OCI-LY1 (cell line): ENCODE measurements at regions not wholly inside any gene's neighbourhood (a gene's known extent, or its start where the extent isn't known, plus 50 kb on each side); places are given as distances from the start of the nearest gene placed in this dataset.
"Not testable (repeated sequence)": the region's sequence is repeated elsewhere in the genome, so short reads cannot be mapped to it uniquely, and the experiment has no call there.

Experiments used
- H2AFZ ChIP-seq: fragments of 200-600 bp; sonication (generic), shearing (Covaris generic); 2 replicates; pipeline ENCODE4 v1.6.0; 2014; ENCODE audit warnings: antibody characterized with exemption, mild to moderate bottlenecking, low read length
- H3F3A ChIP-seq: fragments of 200-600 bp; sonication (generic), shearing (Covaris generic); 2 replicates; pipeline ENCODE4 v1.6.0; 2014; ENCODE audit warnings: mild to moderate bottlenecking, antibody characterized with exemption, low read length, moderate library complexity; ENCODE audit not compliant: insufficient read depth
- H3K27ac ChIP-seq: fragments of 200-600 bp; sonication (generic); 2 replicates; pipeline ENCODE4 v1.5.1; 2014; ENCODE audit warnings: low read length, mixed run types, mild to moderate bottlenecking, low read depth; ENCODE audit not compliant: poor library complexity, severe bottlenecking
- H3K27me3 ChIP-seq: fragments of 200-600 bp; sonication (generic); 2 replicates; pipeline ENCODE4 v1.6.0; 2014; ENCODE audit warnings: antibody characterized with exemption, mild to moderate bottlenecking, low read length, moderate library complexity; ENCODE audit not compliant: insufficient read depth
- H3K36me3 ChIP-seq: fragments of 200-600 bp; sonication (generic); 2 replicates; pipeline ENCODE4 v1.6.1; 2014; ENCODE audit warnings: mild to moderate bottlenecking, antibody characterized with exemption, low read length, moderate library complexity, mixed read lengths; ENCODE audit not compliant: insufficient read depth
- H3K4me1 ChIP-seq: fragments of 200-600 bp; sonication (generic); 2 replicates; pipeline ENCODE4 v1.5.1; 2014; ENCODE audit warnings: mild to moderate bottlenecking, low read length, moderate library complexity; ENCODE audit not compliant: insufficient read depth, severe bottlenecking
- H3K4me2 ChIP-seq: fragments of 200-600 bp; sonication (generic), shearing (Covaris generic); 2 replicates; pipeline ENCODE4 v1.6.1; 2014; ENCODE audit warnings: low read length
- H3K4me3 ChIP-seq: fragments of 200-600 bp; sonication (generic); 2 replicates; pipeline ENCODE4 v1.5.1; 2014; ENCODE audit warnings: low read length, low read depth, mild to moderate bottlenecking, mixed read lengths; ENCODE audit not compliant: poor library complexity, severe bottlenecking
- H3K79me2 ChIP-seq: fragments of 200-600 bp; shearing (Covaris generic); 2 replicates; pipeline ENCODE4 v1.6.1; 2016; ENCODE audit warnings: mixed run types, low read length, mixed read lengths; ENCODE audit not compliant: insufficient read depth
- H3K9ac ChIP-seq: fragments of 200-600 bp; sonication (generic), shearing (Covaris generic); 2 replicates; pipeline ENCODE4 v1.6.1; 2014; ENCODE audit warnings: mild to moderate bottlenecking, low read length, mixed read lengths
- H3K9me2 ChIP-seq: fragments of 200-600 bp; sonication (generic), shearing (Covaris generic); 2 replicates; pipeline ENCODE4 v1.6.1; 2014; ENCODE audit warnings: low read depth, mild to moderate bottlenecking, low read length, mixed read lengths
- H3K9me3 ChIP-seq: fragments of 200-600 bp; shearing (Covaris generic); 2 replicates; pipeline ENCODE4 v1.6.1; 2014; ENCODE audit warnings: low read length, mixed read lengths
- H4K20me1 ChIP-seq: fragments of 200-600 bp; sonication (generic), shearing (Covaris generic); 2 replicates; pipeline ENCODE4 v1.6.0; 2016; ENCODE audit warnings: mild to moderate bottlenecking, low read length; ENCODE audit not compliant: insufficient read depth
- EZH2 ChIP-seq: fragments of 200-600 bp; sonication (generic), shearing (Covaris generic); IDR thresholded peaks from 2 replicates; pipeline ENCODE4 v1.8.0; 2017; ENCODE audit warnings: borderline replicate concordance, mixed run types, mild to moderate bottlenecking, antibody characterized with exemption, low read length, moderate library complexity, mixed read lengths
- TF ChIP-seq, protein P1 (sequence below): fragments of 200-600 bp; sonication (generic), shearing (Covaris generic); IDR thresholded peaks from 2 replicates; pipeline ENCODE4 v1.5.1; 2017; ENCODE audit warnings: mild to moderate bottlenecking, antibody characterized with exemption, low read length, moderate library complexity, mixed read lengths

DNA sequence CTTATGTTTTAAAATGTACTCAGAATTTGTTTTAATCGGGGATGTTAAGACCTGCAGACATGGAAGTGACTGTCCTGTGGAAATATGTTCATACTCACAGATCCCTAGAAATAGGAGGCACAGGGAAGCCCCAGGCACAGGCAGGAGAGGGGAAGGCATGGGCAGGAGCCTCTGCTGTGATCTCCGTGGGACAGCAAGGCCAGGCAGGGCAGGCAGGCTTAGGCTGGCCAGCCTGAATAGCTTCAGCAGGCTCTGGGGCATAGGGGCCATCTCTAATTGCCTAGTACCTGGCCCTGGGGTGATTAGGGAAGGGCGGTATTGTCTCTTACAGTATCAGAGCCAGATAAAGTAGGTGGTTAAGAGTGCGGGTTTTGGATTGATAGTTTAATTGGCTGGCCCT lies 59.8 kb upstream of the PLEKHG4B start:
- H3K9me3 ChIP-seq, result no peaks in the 10 kb centered on the region
- H3K27ac ChIP-seq, result no peak overlapping the region
- H3K4me2 ChIP-seq, result peak overlapping the region; percentile 49
- H3K9me2 ChIP-seq, result no peaks in the 10 kb centered on the region
- H3K27me3 ChIP-seq, result no peaks in the 10 kb centered on the region
- H3K4me1 ChIP-seq, result peaks cover 32% of the 10 kb centered on the region
- H3K9ac ChIP-seq, result peak overlapping the region; percentile 55
- no peaks in the 10 kb centered on the region for H3F3A ChIP-seq
- no peak overlapping the region for H2AFZ ChIP-seq
- H3K36me3 ChIP-seq, result no peaks in the 10 kb centered on the region; the same call in 1 of the 2 replicates
- TF ChIP-seq EZH2, result no peak
- TF ChIP-seq, protein P1, sequence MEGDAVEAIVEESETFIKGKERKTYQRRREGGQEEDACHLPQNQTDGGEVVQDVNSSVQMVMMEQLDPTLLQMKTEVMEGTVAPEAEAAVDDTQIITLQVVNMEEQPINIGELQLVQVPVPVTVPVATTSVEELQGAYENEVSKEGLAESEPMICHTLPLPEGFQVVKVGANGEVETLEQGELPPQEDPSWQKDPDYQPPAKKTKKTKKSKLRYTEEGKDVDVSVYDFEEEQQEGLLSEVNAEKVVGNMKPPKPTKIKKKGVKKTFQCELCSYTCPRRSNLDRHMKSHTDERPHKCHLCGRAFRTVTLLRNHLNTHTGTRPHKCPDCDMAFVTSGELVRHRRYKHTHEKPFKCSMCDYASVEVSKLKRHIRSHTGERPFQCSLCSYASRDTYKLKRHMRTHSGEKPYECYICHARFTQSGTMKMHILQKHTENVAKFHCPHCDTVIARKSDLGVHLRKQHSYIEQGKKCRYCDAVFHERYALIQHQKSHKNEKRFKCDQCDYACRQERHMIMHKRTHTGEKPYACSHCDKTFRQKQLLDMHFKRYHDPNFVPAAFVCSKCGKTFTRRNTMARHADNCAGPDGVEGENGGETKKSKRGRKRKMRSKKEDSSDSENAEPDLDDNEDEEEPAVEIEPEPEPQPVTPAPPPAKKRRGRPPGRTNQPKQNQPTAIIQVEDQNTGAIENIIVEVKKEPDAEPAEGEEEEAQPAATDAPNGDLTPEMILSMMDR, result no peak
- no peaks in the 10 kb centered on the region for H4K20me1 ChIP-seq
- H3K79me2 ChIP-seq, result peaks cover 12% of the 10 kb centered on the region; the same call in 1 of the 2 replicates
- peak overlapping the region; percentile 58 for H3K4me3 ChIP-seq

GRCh38 chr5:35521-35920 lies 56.4 kb upstream of the PLEKHG4B start:
- peaks cover 12% of the 10 kb centered on the region; the same call in 1 of the 2 replicates for H3K79me2 ChIP-seq
- H3K9me3 ChIP-seq, H3K36me3 ChIP-seq, H3K27me3 ChIP-seq, H3F3A ChIP-seq, H3K9ac ChIP-seq, H3K4me2 ChIP-seq, H3K9me2 ChIP-seq, H3K4me3 ChIP-seq, H2AFZ ChIP-seq, H4K20me1 ChIP-seq, H3K27ac ChIP-seq: not testable (repeated sequence)
- H3K4me1 ChIP-seq, result peaks cover 11% of the 10 kb centered on the region

GRCh38 chr5:37207-37606 lies 54.8 kb upstream of the PLEKHG4B start:
- H3K9me2 ChIP-seq, H3K4me1 ChIP-seq, H4K20me1 ChIP-seq, H3K79me2 ChIP-seq, H2AFZ ChIP-seq, H3K4me2 ChIP-seq, H3K9me3 ChIP-seq, H3K27me3 ChIP-seq, H3K36me3 ChIP-seq, H3K9ac ChIP-seq, H3K4me3 ChIP-seq, H3K27ac ChIP-seq, H3F3A ChIP-seq: not testable (repeated sequence)

GRCh38 chr5:39979-40583 lies 51.9 kb upstream of the PLEKHG4B start:
- Histone ChIP-seq H3K79me2 (no peaks in the 10 kb centered on the region), H3K27me3 (no peaks in the 10 kb centered on the region), H3F3A (no peaks in the 10 kb centered on the region), H3K4me3 (no peak overlapping the region), H4K20me1 (no peaks in the 10 kb centered on the region), H3K4me1 (no peaks in the 10 kb centered on the region), H3K27ac (no peak overlapping the region), H3K36me3 (no peaks in the 10 kb centered on the region), H2AFZ (no peak overlapping the region), H3K9ac (no peak overlapping the region), H3K4me2 (no peak overlapping the region), H3K9me2 (no peaks in the 10 kb centered on the region), H3K9me3 (no peaks in the 10 kb centered on the region)
- no peak for TF ChIP-seq EZH2
- TF ChIP-seq, protein P1, result no peak
